Endothelial cell (in vitro differentiated cells): ENCODE measurements at regions not wholly inside any gene's neighbourhood (a gene's known extent, or its start where the extent isn't known, plus 50 kb on each side); places are given as distances from the start of the nearest gene placed in this dataset.

Source experiments
- DNase-seq: peaks from one replicate; pipeline ENCODE4 v3.0.0; 2021; ENCODE audit warnings: low spot score
- H3K27ac Mint-ChIP-seq: one replicate; pipeline ENCODE4 v1.8.0; 2021; ENCODE audit warnings: mixed read lengths, inconsistent platforms; ENCODE audit not compliant: unreplicated experiment
- H3K27me3 Mint-ChIP-seq: one replicate; pipeline ENCODE4 v1.8.0; 2021; ENCODE audit warnings: mild to moderate bottlenecking, moderate library complexity, mixed read lengths, inconsistent platforms; ENCODE audit not compliant: unreplicated experiment
- H3K36me3 Mint-ChIP-seq: one replicate; pipeline ENCODE4 v1.8.0; 2021; ENCODE audit warnings: mild to moderate bottlenecking, low read depth, mixed read lengths, inconsistent platforms; ENCODE audit not compliant: unreplicated experiment
- H3K4me1 Mint-ChIP-seq: one replicate; pipeline ENCODE4 v1.8.0; 2021; ENCODE audit warnings: mild to moderate bottlenecking, mixed read lengths, inconsistent platforms; ENCODE audit not compliant: unreplicated experiment
- H3K4me3 Mint-ChIP-seq: one replicate; pipeline ENCODE4 v1.8.0; 2021; ENCODE audit warnings: mild to moderate bottlenecking, mixed read lengths, inconsistent platforms; ENCODE audit not compliant: unreplicated experiment
- H3K9me3 Mint-ChIP-seq: one replicate; pipeline ENCODE4 v1.8.0; 2021; ENCODE audit warnings: mixed read lengths, inconsistent platforms; ENCODE audit not compliant: unreplicated experiment
- CTCF ChIP-seq: fragments of 200-600 bp; sonication (generic); IDR thresholded peaks from one replicate; pipeline ENCODE4 v1.5.0; 2021; ENCODE audit warnings: antibody characterized with exemption; ENCODE audit not compliant: unreplicated experiment

DNA sequence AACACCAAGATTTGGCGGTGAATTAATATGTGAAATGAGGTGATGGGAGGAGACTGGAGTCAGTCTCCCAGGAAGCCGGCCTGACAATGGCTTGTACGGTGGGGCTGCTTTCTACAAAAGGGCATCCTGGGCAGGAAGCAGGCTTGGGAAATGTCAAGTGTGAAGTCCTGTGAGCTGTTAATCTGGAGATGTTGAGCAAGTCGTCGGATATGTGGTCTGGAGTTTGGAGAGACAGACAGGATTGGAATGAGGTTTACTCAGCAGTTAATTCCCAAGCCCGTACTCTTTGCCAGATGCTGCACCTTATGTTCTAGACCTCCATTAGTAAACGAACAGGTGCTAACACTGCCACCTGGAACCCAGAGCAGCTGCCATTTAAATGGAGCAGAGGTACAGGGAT lies 107.7 kb upstream of the FOXC1 start:
- Mint-ChIP-seq H3K27ac (peak overlapping the region; percentile 8), H3K9me3 (no peaks in the 10 kb centered on the region)

DNA sequence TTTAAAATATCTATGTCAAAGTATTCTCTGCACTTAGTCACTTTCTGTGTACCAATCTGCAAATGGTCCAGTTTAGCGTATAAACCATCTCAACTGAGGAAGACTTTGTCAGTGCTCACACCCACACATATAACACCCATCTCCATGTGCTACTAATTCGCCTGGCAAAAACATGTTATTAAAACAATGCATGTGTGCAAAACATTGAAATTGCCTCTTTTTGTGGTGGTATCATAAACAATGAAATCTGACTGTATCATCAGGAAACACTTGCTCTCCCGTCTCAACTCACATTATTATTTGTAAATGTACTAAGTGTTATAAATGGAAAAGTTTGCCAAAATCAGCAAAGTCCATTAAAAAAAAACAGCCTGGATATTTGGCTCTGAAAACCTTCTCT lies 105.9 kb upstream of the FOXC1 start:
- peaks cover 4% of the 10 kb centered on the region for H3K27me3 Mint-ChIP-seq
- no peak overlapping the region for H3K4me3 Mint-ChIP-seq
- H3K36me3 Mint-ChIP-seq: no peaks in the 10 kb centered on the region
- no peak overlapping the region for H3K27ac Mint-ChIP-seq
- no peak for DNase-seq
- peaks cover 7% of the 10 kb centered on the region for H3K4me1 Mint-ChIP-seq
- TF ChIP-seq CTCF: no peak
- no peaks in the 10 kb centered on the region for H3K9me3 Mint-ChIP-seq

More for the DNA sequence above, 107.7 kb upstream of the FOXC1 start:
- Mint-ChIP-seq H3K27me3 (peaks cover 9% of the 10 kb centered on the region), H3K4me3 (no peak overlapping the region), H3K36me3 (no peaks in the 10 kb centered on the region), H3K4me1 (peaks cover 7% of the 10 kb centered on the region)
- no peak for TF ChIP-seq CTCF
- no peak for DNase-seq

GRCh38 chr6:1504465-1504864 lies 105.2 kb upstream of the FOXC1 start:
- H3K9me3 Mint-ChIP-seq: no peaks in the 10 kb centered on the region
- peaks cover 6% of the 10 kb centered on the region for H3K27me3 Mint-ChIP-seq
- no peak overlapping the region for H3K4me3 Mint-ChIP-seq
- TF ChIP-seq CTCF: no peak
- H3K36me3 Mint-ChIP-seq: no peaks in the 10 kb centered on the region
- DNase-seq: no peak
- peaks cover 7% of the 10 kb centered on the region for H3K4me1 Mint-ChIP-seq
- no peak overlapping the region for H3K27ac Mint-ChIP-seq

DNA sequence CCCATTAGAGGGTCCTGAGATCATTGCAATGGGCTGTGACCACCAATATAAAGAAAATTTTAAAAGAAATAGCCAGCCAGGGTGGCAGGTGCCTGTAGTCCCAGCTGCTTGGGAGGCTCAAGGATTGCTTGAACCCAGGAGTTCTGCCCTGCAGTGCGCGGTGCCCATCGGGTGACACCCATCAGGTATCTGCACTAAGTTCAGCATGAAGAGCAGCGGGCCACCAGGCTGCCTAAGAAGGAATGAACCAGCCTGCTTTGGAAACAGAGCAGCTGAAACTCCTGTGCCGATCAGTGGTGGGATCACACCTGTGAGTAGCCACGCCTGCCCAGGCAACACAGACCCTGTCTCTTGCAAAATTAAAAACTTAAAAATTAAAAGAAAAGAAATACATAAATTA lies 102.5 kb upstream of the FOXC1 start:
- no peak overlapping the region for H3K27ac Mint-ChIP-seq
- TF ChIP-seq CTCF: no peak
- H3K9me3 Mint-ChIP-seq: no peaks in the 10 kb centered on the region
- no peaks in the 10 kb centered on the region for H3K36me3 Mint-ChIP-seq
- peaks cover 6% of the 10 kb centered on the region for H3K27me3 Mint-ChIP-seq
- DNase-seq: no peak
- peaks cover under 1% of the 10 kb centered on the region for H3K4me1 Mint-ChIP-seq
- no peak overlapping the region for H3K4me3 Mint-ChIP-seq

- Mint-ChIP-seq H3K4me3 (no peak overlapping the region), H3K9me3 (no peaks in the 10 kb centered on the region)
Observed at GRCh38 chr6:1509241-1509640, 100.5 kb upstream of the FOXC1 start.

More at GRCh38 chr6:1509241-1509640, 100.5 kb upstream of the FOXC1 start:
- peaks cover 6% of the 10 kb centered on the region for H3K27me3 Mint-ChIP-seq
- TF ChIP-seq CTCF: no peak
- no peak overlapping the region for H3K27ac Mint-ChIP-seq
- H3K4me1 Mint-ChIP-seq: no peaks in the 10 kb centered on the region
- H3K36me3 Mint-ChIP-seq: no peaks in the 10 kb centered on the region
- DNase-seq: no peak
